HCT116 (cell line): ENCODE measurements at regions not wholly inside any gene's neighbourhood (a gene's known extent, or its start where the extent isn't known, plus 50 kb on each side); places are given as distances from the start of the nearest gene placed in this dataset.

ENCODE experiments used
- REST ChIP-seq: IDR thresholded peaks from 2 replicates; pipeline ENCODE4 v1.6.1; 2012; ENCODE audit warnings: low read depth
- TF ChIP-seq, protein P1 (sequence below), 3 experiments: fragments of 200-600 bp in 1 of 3; sonication (generic) in 1 of 3; IDR thresholded peaks in 2 of 3; conservative IDR thresholded peaks in 1 of 3; 2 replicates each; pipeline ENCODE4 v1.5.1; 2012 to 2017; ENCODE audit warnings: low read depth in 2 of 3, low read length in 2 of 3, antibody characterized with exemption in 1 of 3, borderline replicate concordance in 1 of 3, control low read depth in 1 of 3, mild to moderate bottlenecking in 1 of 3, mixed read lengths in 1 of 3, mixed run types in 1 of 3, moderate library complexity in 1 of 3; ENCODE audit not compliant: insufficient read depth in 1 of 3

GRCh38 chr6:141211845-141212244 lies 920.9 kb upstream of the GJE1 start:
- TF ChIP-seq, protein P1, sequence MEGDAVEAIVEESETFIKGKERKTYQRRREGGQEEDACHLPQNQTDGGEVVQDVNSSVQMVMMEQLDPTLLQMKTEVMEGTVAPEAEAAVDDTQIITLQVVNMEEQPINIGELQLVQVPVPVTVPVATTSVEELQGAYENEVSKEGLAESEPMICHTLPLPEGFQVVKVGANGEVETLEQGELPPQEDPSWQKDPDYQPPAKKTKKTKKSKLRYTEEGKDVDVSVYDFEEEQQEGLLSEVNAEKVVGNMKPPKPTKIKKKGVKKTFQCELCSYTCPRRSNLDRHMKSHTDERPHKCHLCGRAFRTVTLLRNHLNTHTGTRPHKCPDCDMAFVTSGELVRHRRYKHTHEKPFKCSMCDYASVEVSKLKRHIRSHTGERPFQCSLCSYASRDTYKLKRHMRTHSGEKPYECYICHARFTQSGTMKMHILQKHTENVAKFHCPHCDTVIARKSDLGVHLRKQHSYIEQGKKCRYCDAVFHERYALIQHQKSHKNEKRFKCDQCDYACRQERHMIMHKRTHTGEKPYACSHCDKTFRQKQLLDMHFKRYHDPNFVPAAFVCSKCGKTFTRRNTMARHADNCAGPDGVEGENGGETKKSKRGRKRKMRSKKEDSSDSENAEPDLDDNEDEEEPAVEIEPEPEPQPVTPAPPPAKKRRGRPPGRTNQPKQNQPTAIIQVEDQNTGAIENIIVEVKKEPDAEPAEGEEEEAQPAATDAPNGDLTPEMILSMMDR (IDR thresholded peaks at IDR 0.05 in 2 of 3, conservative IDR thresholded peaks at IDR 0.05 in 1 of 3; ENCODE audit: borderline replicate concordance in 1 of 3, insufficient read depth in 1 of 3, low read depth in 2 of 3, low read length in 2 of 3): no peak
- TF ChIP-seq REST: no peak
